Neural cell (in vitro differentiated cells): ENCODE measurements at regions not wholly inside any gene's neighbourhood (a gene's known extent, or its start where the extent isn't known, plus 50 kb on each side); places are given as distances from the start of the nearest gene placed in this dataset.

Source experiments
- H2AFZ ChIP-seq: fragments of 200-600, 300-800 bp; sonication (generic), shearing (Covaris generic); 2 replicates; pipeline ENCODE4 v1.6.0; 2014; ENCODE audit warnings: low read depth, mild to moderate bottlenecking, antibody characterized with exemption, low read length, moderate library complexity
- H3F3A ChIP-seq: fragments of 200-600 bp; shearing (Covaris generic); 2 replicates; pipeline ENCODE4 v1.6.1; 2016; ENCODE audit warnings: mild to moderate bottlenecking, moderate library complexity, mixed read lengths, antibody characterized with exemption, low read length; ENCODE audit not compliant: insufficient read depth, poor library complexity, severe bottlenecking
- H3K27ac ChIP-seq: fragments of 200-600, 300-800 bp; sonication (generic), shearing (Covaris generic); 2 replicates; pipeline ENCODE4 v1.5.1; 2014; ENCODE audit warnings: mild to moderate bottlenecking, low read length, moderate library complexity
- H3K27me3 ChIP-seq: fragments of 300-800, 200-600 bp; sonication (generic), shearing (Covaris generic); 2 replicates; pipeline ENCODE4 v1.6.0; 2014; ENCODE audit warnings: mild to moderate bottlenecking, low read depth, low read length, moderate library complexity; ENCODE audit not compliant: insufficient read depth
- H3K36me3 ChIP-seq: fragments of 300-800, 200-600 bp; sonication (generic), shearing (Covaris generic); 2 replicates; pipeline ENCODE4 v1.5.1; 2014; ENCODE audit warnings: mild to moderate bottlenecking, antibody characterized with exemption, low read length, moderate library complexity; ENCODE audit not compliant: insufficient read depth
- H3K4me2 ChIP-seq: fragments of 300-800, 200-600 bp; sonication (generic), shearing (Covaris generic); 2 replicates; pipeline ENCODE4 v1.6.0; 2014; ENCODE audit warnings: mild to moderate bottlenecking, low read length
- H3K4me3 ChIP-seq: fragments of 300-800, 200-600 bp; sonication (generic), shearing (Covaris generic); 2 replicates; pipeline ENCODE4 v1.5.1; 2014; ENCODE audit warnings: mild to moderate bottlenecking, low read length, moderate library complexity
- H3K79me2 ChIP-seq: fragments of 200-600 bp; shearing (Covaris generic); replicated peaks from 2 replicates; pipeline ENCODE4 v1.6.0; 2014; ENCODE audit warnings: mild to moderate bottlenecking, low read length, moderate library complexity; ENCODE audit not compliant: insufficient read depth
- H3K9ac ChIP-seq: fragments of 300-800, 200-600 bp; sonication (generic), shearing (Covaris generic); 2 replicates; pipeline ENCODE4 v1.6.1; 2016; ENCODE audit warnings: mild to moderate bottlenecking, low read length, mixed read lengths
- H3K9me2 ChIP-seq: fragments of 200-600 bp; shearing (Covaris generic); 2 replicates; pipeline ENCODE4 v1.6.1; 2016; ENCODE audit warnings: mild to moderate bottlenecking, low read length, mixed read lengths; ENCODE audit not compliant: insufficient read depth
- H3K9me3 ChIP-seq: fragments of 200-600, 300-800 bp; sonication (generic), shearing (Covaris generic); 2 replicates; pipeline ENCODE4 v1.6.1; 2016; ENCODE audit warnings: mild to moderate bottlenecking, mixed run types, low read length, moderate library complexity, mixed read lengths
- H4K20me1 ChIP-seq: fragments of 200-600 bp; shearing (Covaris generic); 2 replicates; pipeline ENCODE4 v1.6.1; 2016; ENCODE audit warnings: mild to moderate bottlenecking, mixed run types; ENCODE audit not compliant: insufficient read depth
- CTCF ChIP-seq: fragments of 450-650 bp; IDR thresholded peaks from 2 replicates; pipeline ENCODE4 v1.5.1; 2014; ENCODE audit warnings: antibody characterized with exemption, mild to moderate bottlenecking, moderate library complexity; ENCODE audit not compliant: poor library complexity, severe bottlenecking
- EP300 ChIP-seq: fragments of 450-650 bp; conservative IDR thresholded peaks from 2 replicates; pipeline ENCODE4 v1.6.1; 2014; ENCODE audit warnings: antibody characterized with exemption, mild to moderate bottlenecking, moderate library complexity; ENCODE audit not compliant: poor library complexity, severe bottlenecking
- EZH2 ChIP-seq: fragments of 200-600, 300-800 bp; shearing (Covaris generic), sonication (generic); IDR thresholded peaks from 2 replicates; pipeline ENCODE4 v1.6.1; 2014; ENCODE audit warnings: antibody characterized with exemption, low read length, borderline replicate concordance, mild to moderate bottlenecking; ENCODE audit not compliant: insufficient read depth, poor library complexity, severe bottlenecking
- MXI1 ChIP-seq: fragments of 450-650 bp; conservative IDR thresholded peaks from 2 replicates; pipeline ENCODE4 v1.6.1; 2014; ENCODE audit warnings: antibody characterized with exemption, mild to moderate bottlenecking; ENCODE audit not compliant: poor library complexity, severe bottlenecking
- POLR2AphosphoS5 ChIP-seq: IDR thresholded peaks from 2 replicates; pipeline ENCODE4 v1.6.1; 2012
- RAD21 ChIP-seq: fragments of 450-650 bp; conservative IDR thresholded peaks from 2 replicates; pipeline ENCODE4 v1.6.1; 2014; ENCODE audit warnings: antibody characterized with exemption, mild to moderate bottlenecking, moderate library complexity
- REST ChIP-seq: IDR thresholded peaks from 2 replicates; pipeline ENCODE4 v1.6.1; 2012; ENCODE audit warnings: borderline replicate concordance
- SMC3 ChIP-seq: fragments of 450-650 bp; conservative IDR thresholded peaks from 2 replicates; pipeline ENCODE4 v1.6.1; 2014; ENCODE audit warnings: antibody characterized with exemption, mild to moderate bottlenecking, moderate library complexity; ENCODE audit not compliant: poor library complexity
- TAF1 ChIP-seq: IDR thresholded peaks from 2 replicates; pipeline ENCODE4 v1.6.1; 2012; ENCODE audit warnings: low read depth

GRCh38 chr16:73322856-73323255, 274.9 kb upstream of the ZFHX3 start:
- H3K4me2 ChIP-seq: no peak overlapping the region
- H4K20me1 ChIP-seq: no peaks in the 10 kb centered on the region
- H2AFZ ChIP-seq: no peak overlapping the region
- H3K36me3 ChIP-seq: no peaks in the 10 kb centered on the region
- no peaks in the 10 kb centered on the region for H3K9me3 ChIP-seq
- H3K4me3 ChIP-seq: no peak overlapping the region
- no peaks in the 10 kb centered on the region for H3K79me2 ChIP-seq
- H3K27me3 ChIP-seq: no peaks in the 10 kb centered on the region
- no peak overlapping the region for H3K9ac ChIP-seq
- TF ChIP-seq MXI1 (no peak), EP300 (no peak), EZH2 (no peak), POLR2AphosphoS5 (no peak), TAF1 (no peak), CTCF (no peak), RAD21 (no peak), SMC3 (no peak), REST (no peak)
- no peaks in the 10 kb centered on the region for H3F3A ChIP-seq
- H3K27ac ChIP-seq: no peak overlapping the region
- H3K9me2 ChIP-seq: no peaks in the 10 kb centered on the region

- H3K9me3 ChIP-seq: no peaks in the 10 kb centered on the region
- H3K27ac ChIP-seq: peak overlapping the region; percentile 89
- H3K79me2 ChIP-seq: no peaks in the 10 kb centered on the region
- TF ChIP-seq POLR2AphosphoS5 (no peak), CTCF (no peak), EZH2 (no peak), REST (no peak), RAD21 (no peak), SMC3 (no peak), MXI1 (no peak), EP300 (no peak), TAF1 (no peak)
- no peaks in the 10 kb centered on the region for H3F3A ChIP-seq
- H3K36me3 ChIP-seq: no peaks in the 10 kb centered on the region
- H3K27me3 ChIP-seq: no peaks in the 10 kb centered on the region
- no peak overlapping the region for H3K9ac ChIP-seq
- no peak overlapping the region for H2AFZ ChIP-seq
- no peaks in the 10 kb centered on the region for H3K9me2 ChIP-seq
- no peak overlapping the region for H3K4me2 ChIP-seq
- no peaks in the 10 kb centered on the region for H4K20me1 ChIP-seq
- H3K4me3 ChIP-seq: no peak overlapping the region
Measured at GRCh38 chr16:73321853-73322252, 273.9 kb upstream of the ZFHX3 start.
